GM21619 (cell line): ENCODE measurements at regions not wholly inside any gene's neighbourhood (a gene's known extent, or its start where the extent isn't known, plus 50 kb on each side); places are given as distances from the start of the nearest gene placed in this dataset.
"Not testable (repeated sequence)": the region's sequence is repeated elsewhere in the genome, so short reads cannot be mapped to it uniquely, and the experiment has no call there.

ENCODE experiments used
- ATAC-seq: cut with Tn5 transposase; IDR thresholded peaks from one replicate; pipeline ENCODE4 v1.9.1; 2021; ENCODE audit not compliant: unreplicated experiment

GRCh38 chr15:79492065-79492464 lies 59.9 kb downstream of the MINAR1 start:
- no peak for ATAC-seq

- no peak for ATAC-seq
Observed at GRCh38 chr15:79494384-79494909, 62.3 kb downstream of the MINAR1 start.

GRCh38 chr15:79494963-79495755 lies 63.0 kb downstream of the MINAR1 start:
- ATAC-seq, result no peak

GRCh38 chr15:79495775-79496174 lies 63.6 kb downstream of the MINAR1 start:
- no peak for ATAC-seq

GRCh38 chr15:79496838-79497237 lies 64.7 kb downstream of the MINAR1 start:
- no peak for ATAC-seq

- no peak for ATAC-seq
Observed at GRCh38 chr15:79501086-79501485, 69.0 kb downstream of the MINAR1 start.

GRCh38 chr15:79505956-79506355 lies 73.8 kb downstream of the MINAR1 start:
- no peak for ATAC-seq

GRCh38 chr15:79512844-79513243 lies 80.7 kb downstream of the MINAR1 start:
- ATAC-seq, result not testable (repeated sequence)

- no peak for ATAC-seq
Observed at GRCh38 chr15:79513417-79513816, 81.3 kb downstream of the MINAR1 start.

- no peak for ATAC-seq
Observed at GRCh38 chr15:79513940-79514339, 81.8 kb downstream of the MINAR1 start.

- ATAC-seq, result no peak
Observed at GRCh38 chr15:79515300-79516027, 83.3 kb downstream of the MINAR1 start.

GRCh38 chr15:79516155-79516554 lies 84.0 kb downstream of the MINAR1 start:
- no peak for ATAC-seq

GRCh38 chr15:79516646-79517045 lies 84.5 kb downstream of the MINAR1 start:
- ATAC-seq, result no peak

GRCh38 chr15:79519628-79520027 lies 87.5 kb downstream of the MINAR1 start:
- no peak for ATAC-seq

GRCh38 chr15:79520654-79521053 lies 88.5 kb downstream of the MINAR1 start:
- no peak for ATAC-seq

GRCh38 chr15:79522656-79523055 lies 90.5 kb downstream of the MINAR1 start:
- ATAC-seq, result no peak

GRCh38 chr15:79523266-79523665 lies 91.1 kb downstream of the MINAR1 start:
- ATAC-seq, result no peak

GRCh38 chr15:79524531-79524930 lies 92.4 kb downstream of the MINAR1 start:
- ATAC-seq, result no peak

GRCh38 chr15:79526376-79526775 lies 94.2 kb downstream of the MINAR1 start:
- ATAC-seq, result no peak

- no peak for ATAC-seq
Observed at GRCh38 chr15:79527821-79528220, 95.7 kb downstream of the MINAR1 start.

- ATAC-seq, result no peak
Observed at GRCh38 chr15:79529157-79529785, 97.1 kb downstream of the MINAR1 start.

GRCh38 chr15:79535536-79535935 lies 103.4 kb downstream of the MINAR1 start:
- no peak for ATAC-seq
